ENCODE measurements at regions not wholly inside any gene's neighbourhood (a gene's known extent, or its start where the extent isn't known, plus 50 kb on each side); places are given as distances from the start of the nearest gene placed in this dataset.

DNA sequence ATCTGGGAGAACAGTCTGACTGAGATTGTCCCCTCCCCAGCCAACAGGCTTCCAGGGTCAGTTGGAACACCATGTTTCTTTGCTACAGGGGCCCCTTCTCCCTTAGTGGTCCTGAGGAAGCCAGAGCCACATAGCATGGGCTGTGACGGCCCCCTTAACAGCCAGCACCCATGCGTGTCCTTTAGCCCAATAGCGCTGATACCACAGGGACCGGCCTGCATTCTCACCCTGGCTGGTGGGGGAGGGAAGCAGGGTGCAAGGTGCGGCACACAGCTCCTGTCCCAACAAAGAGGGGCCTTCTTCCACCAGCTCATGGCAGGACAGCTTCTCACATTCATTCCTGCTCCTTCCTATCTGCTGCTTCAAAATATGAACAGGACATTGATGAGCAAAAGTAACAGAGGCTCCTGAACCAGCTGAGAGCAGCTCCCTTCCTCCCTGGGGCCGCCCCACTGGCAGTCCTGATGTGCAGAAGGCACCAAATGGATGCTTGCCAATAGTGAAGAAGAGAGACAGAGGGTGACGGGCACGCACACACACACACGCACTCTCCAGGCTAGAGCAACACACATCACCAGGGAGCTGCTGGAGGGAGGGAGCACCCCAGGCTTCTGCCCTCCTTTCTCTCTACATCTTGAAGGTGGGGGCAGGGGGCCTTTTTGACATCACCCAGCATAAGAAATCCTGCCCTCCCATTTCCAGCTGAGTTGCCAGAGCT, 99.4 kb downstream of the CRYAA start:
- no peak for TF ChIP-seq CTCF (IDR thresholded peaks at IDR 0.05 in 8 of 11, conservative IDR thresholded peaks at IDR 0.05 in 3 of 11)
- TF ChIP-seq POLR2AphosphoS5 (IDR thresholded peaks at IDR 0.05): no peak
- TF ChIP-seq POLR2A (IDR thresholded peaks at IDR 0.05): no peak
